OCI-LY7 (cell line): ENCODE measurements at regions not wholly inside any gene's neighbourhood (a gene's known extent, or its start where the extent isn't known, plus 50 kb on each side); places are given as distances from the start of the nearest gene placed in this dataset.

Experiments used
- BruUV-seq: library from RNA; stranded (reverse); fragments of 400-500 nt; replicated peaks from 2 replicates; lab custom pipeline; 2021; lab: Mats Ljungman, UMichigan
- CTCF ChIA-PET: fragments of 300-600 bp; sonication (Branson Sonifier 250); formaldehyde crosslinking; loops from one replicate; lab custom pipeline; 2022; ENCODE audit warnings: antibody characterized with exemption; ENCODE audit not compliant: unreplicated experiment; lab: Charles Lee
- POLR2A ChIA-PET: fragments of 300-600 bp; sonication (Branson Sonifier 250); formaldehyde crosslinking; loops from one replicate; lab custom pipeline; 2022; ENCODE audit warnings: antibody characterized with exemption; lab: Charles Lee
- DNase-seq: peaks from one replicate; pipeline ENCODE4 v3.0.0-alpha.2; 2015; ENCODE audit warnings: low spot score
- H2AFZ ChIP-seq: fragments of 200-600 bp; sonication (generic), shearing (Covaris generic); 2 replicates; pipeline ENCODE4 v1.6.1; 2014; ENCODE audit warnings: mild to moderate bottlenecking, antibody characterized with exemption, low read length, moderate library complexity
- H3K27ac ChIP-seq: fragments of 200-600 bp; sonication (generic); 2 replicates; pipeline ENCODE4 v1.5.1; 2014; ENCODE audit warnings: mixed run types, low read depth, mild to moderate bottlenecking, moderate library complexity, low read length, inconsistent platforms; ENCODE audit not compliant: poor library complexity, severe bottlenecking
- H3K36me3 ChIP-seq: fragments of 200-600 bp; sonication (generic); 2 replicates; pipeline ENCODE4 v1.6.1; 2014; ENCODE audit warnings: mild to moderate bottlenecking, antibody characterized with exemption, low read length, moderate library complexity, mixed read lengths; ENCODE audit not compliant: insufficient read depth
- H3K4me1 ChIP-seq: fragments of 200-600 bp; sonication (generic); 2 replicates; pipeline ENCODE4 v1.5.1; 2014; ENCODE audit warnings: mild to moderate bottlenecking, low read length; ENCODE audit not compliant: insufficient read depth, poor library complexity, severe bottlenecking
- H3K4me2 ChIP-seq: fragments of 200-600 bp; sonication (generic); 2 replicates; pipeline ENCODE4 v1.6.1; 2014; ENCODE audit warnings: mild to moderate bottlenecking, low read length
- H3K4me3 ChIP-seq: fragments of 200-600 bp; sonication (generic); 2 replicates; pipeline ENCODE4 v1.5.1; 2014; ENCODE audit warnings: mild to moderate bottlenecking, low read depth, low read length; ENCODE audit not compliant: poor library complexity, severe bottlenecking
- H3K79me2 ChIP-seq: fragments of 200-600 bp; sonication (generic); 2 replicates; pipeline ENCODE4 v1.6.1; 2016; ENCODE audit warnings: low read depth, mild to moderate bottlenecking, low read length, moderate library complexity, mixed read lengths; ENCODE audit not compliant: insufficient read depth
- H3K9me2 ChIP-seq: fragments of 200-600 bp; sonication (generic); 2 replicates; pipeline ENCODE4 v1.6.1; 2016; ENCODE audit warnings: mild to moderate bottlenecking, low read length, mixed read lengths; ENCODE audit not compliant: insufficient read depth
- H3K9me3 ChIP-seq: fragments of 200-600 bp; sonication (generic); 2 replicates; pipeline ENCODE4 v1.6.1; 2014; ENCODE audit warnings: mild to moderate bottlenecking, mixed run types, low read length, mixed read lengths
- H4K20me1 ChIP-seq: fragments of 200-600 bp; sonication (generic); 2 replicates; pipeline ENCODE4 v1.6.1; 2014; ENCODE audit warnings: mild to moderate bottlenecking, antibody characterized with exemption, low read length, moderate library complexity, mixed read lengths; ENCODE audit not compliant: insufficient read depth
- EZH2phosphoT487 ChIP-seq: fragments of 200-600 bp; sonication (generic); IDR thresholded peaks from 2 replicates; pipeline ENCODE4 v1.6.1; 2018; ENCODE audit warnings: low read depth, borderline replicate concordance, mild to moderate bottlenecking, mixed run types, antibody characterized with exemption, low read length, moderate library complexity, mixed read lengths
- intact Hi-C: fragments of 100-400 bp; cut with micrococcal nuclease; formaldehyde crosslinking; loops from one replicate; pipeline ENCODE4 v1.10.0; 2022; ENCODE audit not compliant: unreplicated experiment
- TF ChIP-seq, protein P1 (sequence below): fragments of 200-600 bp; sonication (generic); conservative IDR thresholded peaks from 2 replicates; pipeline ENCODE4 v1.5.1; 2014; ENCODE audit warnings: mild to moderate bottlenecking, antibody characterized with exemption, low read length, moderate library complexity, mixed read lengths

DNA sequence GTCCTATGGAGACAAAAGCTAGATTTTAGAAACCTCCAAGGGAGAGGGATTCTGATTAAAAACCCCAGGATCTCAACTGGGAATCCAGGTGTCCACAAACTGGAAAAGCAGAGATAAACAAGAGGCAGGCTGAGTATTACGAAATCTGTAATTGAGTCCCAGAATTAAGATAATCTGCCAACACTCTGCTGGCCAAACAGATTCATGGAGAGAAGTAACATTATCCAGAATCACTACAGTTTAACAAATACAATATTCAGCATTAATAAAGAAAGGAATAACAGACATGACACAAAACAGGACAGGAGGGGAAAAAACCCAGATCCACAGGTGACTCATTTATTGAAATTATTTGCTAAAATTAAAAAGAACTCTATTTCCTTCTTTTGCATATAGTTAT lies 227.2 kb upstream of the NANOGP8 start:
- ChIA-PET CTCF (no interaction called here), POLR2A (no interaction called here)
- H3K27ac ChIP-seq, result no peak overlapping the region
- BruUV-seq, result no TSS peak
- no peak for TF ChIP-seq EZH2phosphoT487
- TF ChIP-seq, protein P1, sequence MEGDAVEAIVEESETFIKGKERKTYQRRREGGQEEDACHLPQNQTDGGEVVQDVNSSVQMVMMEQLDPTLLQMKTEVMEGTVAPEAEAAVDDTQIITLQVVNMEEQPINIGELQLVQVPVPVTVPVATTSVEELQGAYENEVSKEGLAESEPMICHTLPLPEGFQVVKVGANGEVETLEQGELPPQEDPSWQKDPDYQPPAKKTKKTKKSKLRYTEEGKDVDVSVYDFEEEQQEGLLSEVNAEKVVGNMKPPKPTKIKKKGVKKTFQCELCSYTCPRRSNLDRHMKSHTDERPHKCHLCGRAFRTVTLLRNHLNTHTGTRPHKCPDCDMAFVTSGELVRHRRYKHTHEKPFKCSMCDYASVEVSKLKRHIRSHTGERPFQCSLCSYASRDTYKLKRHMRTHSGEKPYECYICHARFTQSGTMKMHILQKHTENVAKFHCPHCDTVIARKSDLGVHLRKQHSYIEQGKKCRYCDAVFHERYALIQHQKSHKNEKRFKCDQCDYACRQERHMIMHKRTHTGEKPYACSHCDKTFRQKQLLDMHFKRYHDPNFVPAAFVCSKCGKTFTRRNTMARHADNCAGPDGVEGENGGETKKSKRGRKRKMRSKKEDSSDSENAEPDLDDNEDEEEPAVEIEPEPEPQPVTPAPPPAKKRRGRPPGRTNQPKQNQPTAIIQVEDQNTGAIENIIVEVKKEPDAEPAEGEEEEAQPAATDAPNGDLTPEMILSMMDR, result no peak
- H3K4me3 ChIP-seq, result no peak overlapping the region
- H2AFZ ChIP-seq, result no peak overlapping the region
- H3K4me1 ChIP-seq, result no peaks in the 10 kb centered on the region
- no peak for DNase-seq
- H3K36me3 ChIP-seq, result no peaks in the 10 kb centered on the region
- H3K79me2 ChIP-seq, result no peaks in the 10 kb centered on the region
- no peaks in the 10 kb centered on the region for H3K9me2 ChIP-seq
- H3K9me3 ChIP-seq, result no peaks in the 10 kb centered on the region
- intact Hi-C loops, result no loop called here
- no peak overlapping the region for H3K4me2 ChIP-seq
- no peaks in the 10 kb centered on the region for H4K20me1 ChIP-seq

DNA sequence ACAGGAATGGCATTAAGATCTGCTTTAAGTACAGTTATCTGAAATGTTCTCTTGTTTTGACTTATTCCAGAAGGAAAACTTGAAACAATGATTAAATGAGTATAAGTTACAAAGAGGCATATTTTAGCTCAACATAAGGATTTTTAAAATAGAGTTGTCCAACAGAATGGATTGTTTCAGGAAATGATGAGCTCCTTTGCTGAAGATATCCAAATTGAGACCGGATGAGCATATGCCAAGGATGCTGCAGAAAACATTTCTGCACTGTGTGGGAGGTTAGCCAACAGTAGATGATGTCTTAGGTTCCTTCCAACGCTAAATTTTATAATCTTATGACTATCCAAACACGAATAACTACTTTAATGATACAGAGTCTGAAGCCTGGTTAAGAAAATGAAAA lies 226.5 kb upstream of the NANOGP8 start:
- TF ChIP-seq, protein P1, result no peak
- Histone ChIP-seq H3K36me3 (no peaks in the 10 kb centered on the region), H3K4me2 (no peak overlapping the region), H3K9me2 (no peaks in the 10 kb centered on the region), H3K4me3 (no peak overlapping the region), H3K79me2 (no peaks in the 10 kb centered on the region), H3K9me3 (no peaks in the 10 kb centered on the region), H4K20me1 (no peaks in the 10 kb centered on the region), H2AFZ (no peak overlapping the region), H3K27ac (no peak overlapping the region), H3K4me1 (no peaks in the 10 kb centered on the region)
- ChIA-PET CTCF (no interaction called here), POLR2A (no interaction called here)
- BruUV-seq, result no TSS peak
- intact Hi-C loops, result no loop called here
- no peak for DNase-seq

DNA sequence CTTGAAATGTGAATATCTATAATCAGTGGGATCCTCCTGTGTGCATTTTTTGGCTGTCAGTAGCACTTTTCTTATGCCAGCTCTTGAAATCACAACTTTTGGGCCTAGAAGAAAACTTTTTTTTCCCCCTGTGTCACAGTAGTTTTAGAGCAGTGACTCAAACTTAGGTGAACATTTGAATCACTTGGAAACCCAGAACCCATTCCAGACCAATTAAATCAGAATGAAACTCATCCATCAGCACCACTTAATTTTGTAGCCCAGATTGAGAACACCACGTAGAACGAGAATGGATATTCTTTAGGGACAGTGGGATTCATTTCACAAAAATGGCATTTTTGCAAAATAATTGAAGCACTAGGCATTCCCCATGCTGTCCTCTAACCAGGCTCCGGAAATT lies 224.8 kb upstream of the NANOGP8 start:
- H3K4me1 ChIP-seq, result no peaks in the 10 kb centered on the region
- DNase-seq, result no peak
- no peaks in the 10 kb centered on the region for H3K9me3 ChIP-seq
- H3K27ac ChIP-seq, result no peak overlapping the region
- no peak overlapping the region for H3K4me3 ChIP-seq
- no peaks in the 10 kb centered on the region for H3K79me2 ChIP-seq
- ChIA-PET CTCF (no interaction called here), POLR2A (no interaction called here)
- no TSS peak for BruUV-seq
- H4K20me1 ChIP-seq, result no peaks in the 10 kb centered on the region
- TF ChIP-seq EZH2phosphoT487, result no peak
- TF ChIP-seq, protein P1, result no peak
- H2AFZ ChIP-seq, result no peak overlapping the region
- no peaks in the 10 kb centered on the region for H3K36me3 ChIP-seq
- H3K4me2 ChIP-seq, result no peak overlapping the region
- no peaks in the 10 kb centered on the region for H3K9me2 ChIP-seq
- intact Hi-C loops, result no loop called here
